HEK293 (cell line): ENCODE measurements at regions not wholly inside any gene's neighbourhood (a gene's known extent, or its start where the extent isn't known, plus 50 kb on each side); places are given as distances from the start of the nearest gene placed in this dataset.

ENCODE experiments used
- CTCF ChIP-seq: fragments of 450-650 bp; formaldehyde crosslinking; IDR thresholded peaks from 2 replicates; pipeline ENCODE4 v1.5.1; 2016; ENCODE audit warnings: missing biosample characterization, missing genetic modification characterization
- KLF10 ChIP-seq: fragments of 450-650 bp; IDR thresholded peaks from 2 replicates; pipeline ENCODE4 v1.5.1; 2018; ENCODE audit warnings: missing biosample characterization, mild to moderate bottlenecking, missing genetic modification characterization
- KLF17 ChIP-seq: fragments of 450-650 bp; formaldehyde crosslinking; IDR thresholded peaks from 2 replicates; pipeline ENCODE4 v1.5.1; 2016; ENCODE audit warnings: missing biosample characterization, missing genetic modification characterization
- PATZ1 ChIP-seq: fragments of 450-650 bp; formaldehyde crosslinking; IDR thresholded peaks from 2 replicates; pipeline ENCODE4 v1.5.1; 2016; ENCODE audit warnings: missing biosample characterization, missing genetic modification characterization
- REST ChIP-seq: fragments of 450-650 bp; formaldehyde crosslinking; IDR thresholded peaks from 2 replicates; pipeline ENCODE4 v1.5.1; 2016; ENCODE audit warnings: missing biosample characterization, missing genetic modification characterization
- ZBTB11 ChIP-seq: fragments of 450-650 bp; formaldehyde crosslinking; conservative IDR thresholded peaks from 2 replicates; pipeline ENCODE4 v1.5.1; 2016; ENCODE audit warnings: low read depth, missing biosample characterization, missing genetic modification characterization
- ZNF114 ChIP-seq: fragments of 450-650 bp; formaldehyde crosslinking; IDR thresholded peaks from 2 replicates; pipeline ENCODE4 v1.5.0; 2017; ENCODE audit warnings: missing biosample characterization, missing genetic modification characterization
- ZNF18 ChIP-seq: fragments of 450-650 bp; formaldehyde crosslinking; IDR thresholded peaks from 2 replicates; pipeline ENCODE4 v1.5.1; 2016; ENCODE audit warnings: missing biosample characterization, missing genetic modification characterization
- ZNF248 ChIP-seq: fragments of 450-650 bp; formaldehyde crosslinking; IDR thresholded peaks from 2 replicates; pipeline ENCODE4 v1.5.1; 2017; ENCODE audit warnings: missing biosample characterization, missing genetic modification characterization
- ZNF26 ChIP-seq: fragments of 450-650 bp; formaldehyde crosslinking; IDR thresholded peaks from 2 replicates; pipeline ENCODE4 v1.5.1; 2016; ENCODE audit warnings: missing biosample characterization, missing genetic modification characterization
- ZSCAN23 ChIP-seq: fragments of 450-650 bp; formaldehyde crosslinking; IDR thresholded peaks from 2 replicates; pipeline ENCODE4 v1.5.1; 2016; ENCODE audit warnings: missing biosample characterization, missing genetic modification characterization

- TF ChIP-seq CTCF (no peak), REST (no peak), ZNF18 (tag by site-specific recombination) (no peak), PATZ1 (tag by site-specific recombination) (no peak), ZNF114 (tag by site-specific recombination) (no peak), ZNF26 (tag by site-specific recombination) (no peak), KLF17 (tag by site-specific recombination) (no peak), ZNF248 (tag by site-specific recombination) (no peak), KLF10 (tag by site-specific recombination) (no peak), ZBTB11 (tag by site-specific recombination) (no peak), ZSCAN23 (tag by site-specific recombination) (no peak)
These were observed 477.8 kb upstream of the CHST9 start for GRCh38 chr18:27662949-27663348.
